A172 (cell line): ENCODE measurements at regions not wholly inside any gene's neighbourhood (a gene's known extent, or its start where the extent isn't known, plus 50 kb on each side); places are given as distances from the start of the nearest gene placed in this dataset.
A peak's percentile ranks its signal among the peaks of the same experiment; 100 is the strongest.

Experiments used
- DNase-seq: peaks from one replicate; pipeline ENCODE4 v3.0.0-alpha.2; 2015; ENCODE audit warnings: low spot score

- DNase-seq, result no peak
Measured at GRCh38 chr1:67615886-67616285, 69.1 kb upstream of the GADD45A start.

GRCh38 chr1:67616394-67616985 is 68.5 kb upstream of the GADD45A start:
- DNase-seq, result no peak

- peak; percentile 44 for DNase-seq
Measured at GRCh38 chr1:67618285-67619018, 66.5 kb upstream of the GADD45A start.

- DNase-seq, result no peak
Measured at GRCh38 chr1:67619080-67619479, 65.9 kb upstream of the GADD45A start.

- DNase-seq, result no peak
Measured at GRCh38 chr1:67623906-67624305, 61.1 kb upstream of the GADD45A start.

GRCh38 chr1:67624680-67625079 is 60.3 kb upstream of the GADD45A start:
- DNase-seq, result no peak

GRCh38 chr1:67626090-67626860 is 58.7 kb upstream of the GADD45A start:
- peak; percentile 79 for DNase-seq

GRCh38 chr1:67626861-67627235 is 58.2 kb upstream of the GADD45A start:
- DNase-seq, result no peak

GRCh38 chr1:67627336-67627735 is 57.7 kb upstream of the GADD45A start:
- no peak for DNase-seq

- DNase-seq, result no peak
Measured at GRCh38 chr1:67627906-67628305, 57.1 kb upstream of the GADD45A start.

GRCh38 chr1:67629370-67630075 is 55.5 kb upstream of the GADD45A start:
- peak; percentile 39 for DNase-seq

GRCh38 chr1:67630438-67631045 is 54.5 kb upstream of the GADD45A start:
- peak; percentile 50 for DNase-seq

- no peak for DNase-seq
Measured at GRCh38 chr1:67632356-67632755, 52.6 kb upstream of the GADD45A start.

GRCh38 chr1:67632811-67633655 is 52.0 kb upstream of the GADD45A start:
- no peak for DNase-seq

- no peak for DNase-seq
Measured at GRCh38 chr1:67634396-67634935, 50.5 kb upstream of the GADD45A start.

GRCh38 chr1:67635055-67635809 is 49.8 kb upstream of the GADD45A start:
- DNase-seq, result no peak
